ENCODE measurements at regions not wholly inside any gene's neighbourhood (a gene's known extent, or its start where the extent isn't known, plus 50 kb on each side); places are given as distances from the start of the nearest gene placed in this dataset.

GRCh38 chr18:76736309-76736708 is 86.0 kb upstream of the ZNF236 start:
- Histone ChIP-seq H3K27me3 (replicated peaks; ENCODE audit: insufficient read depth) (no peaks in the 10 kb centered on the region), H3K27ac (no peak overlapping the region), H3K4me1 (ENCODE audit: control insufficient read depth in 1 of 2, low read depth in 2 of 2) (peaks cover 0 to 8% of the 10 kb centered on the region in 2 donors), H3K9me3 (no peaks in the 10 kb centered on the region), H3K36me3 (no peaks in the 10 kb centered on the region), H3K4me3 (no peak overlapping the region)
- ATAC-seq (ENCODE audit: insufficient number of reproducible peaks, low FRiP score, low read depth) (no peak), DNase-seq (ENCODE audit: low spot score) (no peak)
- TF ChIP-seq CTCF (IDR thresholded peaks at IDR 0.05) = no peak

GRCh38 chr18:76730901-76731300 is 91.5 kb upstream of the ZNF236 start:
- Histone ChIP-seq H3K36me3 (no peaks in the 10 kb centered on the region), H3K4me3 (no peak overlapping the region), H3K27ac (no peak overlapping the region), H3K4me1 (ENCODE audit: control insufficient read depth in 1 of 2, low read depth in 2 of 2) (no peaks in the 10 kb centered on the region), H3K9me3 (no peaks in the 10 kb centered on the region), H3K27me3 (replicated peaks; ENCODE audit: insufficient read depth) (no peaks in the 10 kb centered on the region)
- ATAC-seq (ENCODE audit: insufficient number of reproducible peaks, low FRiP score, low read depth) = no peak
- no peak for TF ChIP-seq CTCF (IDR thresholded peaks at IDR 0.05)
- DNase-seq (ENCODE audit: low spot score) = no peak

GRCh38 chr18:76727589-76727988 is 94.8 kb upstream of the ZNF236 start:
- DNase-seq (ENCODE audit: low spot score) (no peak), ATAC-seq (ENCODE audit: insufficient number of reproducible peaks, low FRiP score, low read depth) (no peak)
- H3K4me1 ChIP-seq (ENCODE audit: control insufficient read depth in 1 of 2, low read depth in 2 of 2) = no peaks in the 10 kb centered on the region
- H3K27ac ChIP-seq = no peak overlapping the region
- H3K36me3 ChIP-seq = no peaks in the 10 kb centered on the region
- H3K27me3 ChIP-seq (replicated peaks; ENCODE audit: insufficient read depth) = no peaks in the 10 kb centered on the region
- TF ChIP-seq CTCF (IDR thresholded peaks at IDR 0.05) = no peak
- no peaks in the 10 kb centered on the region for H3K9me3 ChIP-seq
- no peak overlapping the region for H3K4me3 ChIP-seq

GRCh38 chr18:76725445-76725844 is 96.9 kb upstream of the ZNF236 start:
- Histone ChIP-seq H3K9me3 (no peaks in the 10 kb centered on the region), H3K36me3 (no peaks in the 10 kb centered on the region), H3K27ac (no peak overlapping the region), H3K27me3 (replicated peaks; ENCODE audit: insufficient read depth) (no peaks in the 10 kb centered on the region), H3K4me3 (no peak overlapping the region), H3K4me1 (ENCODE audit: control insufficient read depth in 1 of 2, low read depth in 2 of 2) (no peaks in the 10 kb centered on the region)
- ATAC-seq (ENCODE audit: insufficient number of reproducible peaks, low FRiP score, low read depth) (no peak), DNase-seq (ENCODE audit: low spot score) (no peak)
- no peak for TF ChIP-seq CTCF (IDR thresholded peaks at IDR 0.05)

GRCh38 chr18:76722224-76723061 is 99.9 kb upstream of the ZNF236 start:
- Histone ChIP-seq H3K9me3 (no peaks in the 10 kb centered on the region), H3K4me3 (no peak overlapping the region), H3K4me1 (ENCODE audit: control insufficient read depth in 1 of 2, low read depth in 2 of 2) (no peaks in the 10 kb centered on the region), H3K27ac (no peak overlapping the region), H3K36me3 (no peaks in the 10 kb centered on the region), H3K27me3 (replicated peaks; ENCODE audit: insufficient read depth) (no peaks in the 10 kb centered on the region)
- ATAC-seq (ENCODE audit: insufficient number of reproducible peaks, low FRiP score, low read depth) (no peak), DNase-seq (ENCODE audit: low spot score) (no peak)
- TF ChIP-seq CTCF (IDR thresholded peaks at IDR 0.05) = no peak

All from thoracic aorta (tissue), 2 donors.